HG02571 (cell line): ENCODE measurements at regions not wholly inside any gene's neighbourhood (a gene's known extent, or its start where the extent isn't known, plus 50 kb on each side); places are given as distances from the start of the nearest gene placed in this dataset.
"Not testable (repeated sequence)": the region's sequence is repeated elsewhere in the genome, so short reads cannot be mapped to it uniquely, and the experiment has no call there.

Experiments used
- ATAC-seq: cut with Tn5 transposase; IDR thresholded peaks from one replicate; pipeline ENCODE4 v1.9.1; 2021; ENCODE audit warnings: mild to moderate bottlenecking, moderate library complexity; ENCODE audit not compliant: unreplicated experiment

GRCh38 chr2:144760939-144761338 is 241.0 kb upstream of the ZEB2 start:
- ATAC-seq = not testable (repeated sequence)

- ATAC-seq = no peak
Observed at GRCh38 chr2:144759746-144760145, 239.8 kb upstream of the ZEB2 start.

GRCh38 chr2:144758196-144758595 is 238.3 kb upstream of the ZEB2 start:
- not testable (repeated sequence) for ATAC-seq

GRCh38 chr2:144753416-144753815 is 233.5 kb upstream of the ZEB2 start:
- no peak for ATAC-seq

- no peak for ATAC-seq
Observed at GRCh38 chr2:144751142-144751905, 231.4 kb upstream of the ZEB2 start.

- no peak for ATAC-seq
Observed at GRCh38 chr2:144749188-144749587, 229.3 kb upstream of the ZEB2 start.

GRCh38 chr2:144748443-144748842 is 228.5 kb upstream of the ZEB2 start:
- no peak for ATAC-seq

GRCh38 chr2:144747571-144747970 is 227.7 kb upstream of the ZEB2 start:
- no peak for ATAC-seq

GRCh38 chr2:144745424-144745823 is 225.5 kb upstream of the ZEB2 start:
- ATAC-seq = no peak

GRCh38 chr2:144738749-144739148 is 218.8 kb upstream of the ZEB2 start:
- no peak for ATAC-seq

GRCh38 chr2:144730711-144731110 is 210.8 kb upstream of the ZEB2 start:
- ATAC-seq = no peak

GRCh38 chr2:144724460-144724859 is 204.5 kb upstream of the ZEB2 start:
- not testable (repeated sequence) for ATAC-seq

GRCh38 chr2:144718376-144718775 is 198.5 kb upstream of the ZEB2 start:
- no peak for ATAC-seq

GRCh38 chr2:144715992-144716391 is 196.1 kb upstream of the ZEB2 start:
- no peak for ATAC-seq

- no peak for ATAC-seq
Observed at GRCh38 chr2:144713410-144713809, 193.5 kb upstream of the ZEB2 start.

GRCh38 chr2:144712550-144712940 is 192.6 kb upstream of the ZEB2 start:
- ATAC-seq = no peak

- no peak for ATAC-seq
Observed at GRCh38 chr2:144711630-144712549, 192.0 kb upstream of the ZEB2 start.

- ATAC-seq = no peak
Observed at GRCh38 chr2:144711084-144711483, 191.2 kb upstream of the ZEB2 start.

GRCh38 chr2:144708626-144709025 is 188.7 kb upstream of the ZEB2 start:
- no peak for ATAC-seq

- no peak for ATAC-seq
Observed at GRCh38 chr2:144707736-144708326, 187.9 kb upstream of the ZEB2 start.

- no peak for ATAC-seq
Observed at GRCh38 chr2:144706647-144707046, 186.7 kb upstream of the ZEB2 start.
